GM21447 (cell line): ENCODE measurements at regions not wholly inside any gene's neighbourhood (a gene's known extent, or its start where the extent isn't known, plus 50 kb on each side); places are given as distances from the start of the nearest gene placed in this dataset.
"Not testable (repeated sequence)": the region's sequence is repeated elsewhere in the genome, so short reads cannot be mapped to it uniquely, and the experiment has no call there.

Experiments used
- ATAC-seq: cut with Tn5 transposase; IDR thresholded peaks from one replicate; pipeline ENCODE4 v1.9.1; 2021; ENCODE audit not compliant: unreplicated experiment

- no peak for ATAC-seq
Measured at GRCh38 chrX:115909017-115909416, 261.5 kb upstream of the AGTR2 start.

- no peak for ATAC-seq
Measured at GRCh38 chrX:115911967-115912366, 258.6 kb upstream of the AGTR2 start.

- ATAC-seq = peak; percentile 92
Measured at GRCh38 chrX:115912372-115912897, 258.1 kb upstream of the AGTR2 start.

- ATAC-seq = peak; percentile 51
Measured at GRCh38 chrX:115913575-115913974, 257.0 kb upstream of the AGTR2 start.

- not testable (repeated sequence) for ATAC-seq
Measured at GRCh38 chrX:115915625-115916024, 254.9 kb upstream of the AGTR2 start.

- no peak for ATAC-seq
Measured at GRCh38 chrX:115929480-115929879, 241.1 kb upstream of the AGTR2 start.

- ATAC-seq = no peak
Measured at GRCh38 chrX:115936008-115936407, 234.5 kb upstream of the AGTR2 start.

GRCh38 chrX:115939070-115939469 is 231.5 kb upstream of the AGTR2 start:
- peak; percentile 71 for ATAC-seq

- ATAC-seq = no peak
Measured at GRCh38 chrX:115939636-115940160, 230.8 kb upstream of the AGTR2 start.

GRCh38 chrX:115940348-115940747 is 230.2 kb upstream of the AGTR2 start:
- peak; percentile 18 for ATAC-seq

- ATAC-seq = peak; percentile 69
Measured at GRCh38 chrX:115940888-115941332, 229.6 kb upstream of the AGTR2 start.

GRCh38 chrX:115941388-115941787 is 229.2 kb upstream of the AGTR2 start:
- ATAC-seq = no peak

GRCh38 chrX:115946059-115946458 is 224.5 kb upstream of the AGTR2 start:
- no peak for ATAC-seq

- ATAC-seq = no peak
Measured at GRCh38 chrX:115948018-115948923, 222.3 kb upstream of the AGTR2 start.

- no peak for ATAC-seq
Measured at GRCh38 chrX:115949900-115950822, 220.4 kb upstream of the AGTR2 start.

GRCh38 chrX:115952417-115953092 is 218.0 kb upstream of the AGTR2 start:
- ATAC-seq = no peak

GRCh38 chrX:115957862-115958490 is 212.6 kb upstream of the AGTR2 start:
- ATAC-seq = no peak

GRCh38 chrX:115958687-115959359 is 211.7 kb upstream of the AGTR2 start:
- ATAC-seq = no peak

- ATAC-seq = no peak
Measured at GRCh38 chrX:115960440-115961084, 210.0 kb upstream of the AGTR2 start.
